H9 (cell line): ENCODE measurements at regions not wholly inside any gene's neighbourhood (a gene's known extent, or its start where the extent isn't known, plus 50 kb on each side); places are given as distances from the start of the nearest gene placed in this dataset.

Experiments
- DNase-seq: peaks from one replicate; pipeline ENCODE4 v3.0.0-alpha.2; 2017
- H2AFZ ChIP-seq: one replicate; pipeline ENCODE4 v1.6.1; 2013; ENCODE audit warnings: mild to moderate bottlenecking, low read length, control low read depth, moderate library complexity
- H2AK5ac ChIP-seq: 2 replicates; pipeline ENCODE4 v1.6.1; 2013; ENCODE audit warnings: low read length, control low read depth, mixed read lengths; ENCODE audit not compliant: insufficient read length
- H2BK120ac ChIP-seq: one replicate; pipeline ENCODE4 v1.6.1; 2013; ENCODE audit warnings: low read depth, mild to moderate bottlenecking, low read length, control low read depth, inconsistent platforms; ENCODE audit not compliant: poor library complexity, severe bottlenecking
- H2BK12ac ChIP-seq: 2 replicates; pipeline ENCODE4 v1.6.1; 2013; ENCODE audit warnings: low read length, control low read depth, mixed read lengths, low read depth; ENCODE audit not compliant: insufficient read length
- H2BK15ac ChIP-seq: 2 replicates; pipeline ENCODE4 v1.6.1; 2013; ENCODE audit warnings: low read depth, low read length, control low read depth
- H2BK20ac ChIP-seq: one replicate; pipeline ENCODE4 v1.6.1; 2013; ENCODE audit warnings: low read depth, mild to moderate bottlenecking, low read length, control low read depth, inconsistent platforms; ENCODE audit not compliant: poor library complexity, severe bottlenecking
- H2BK5ac ChIP-seq: 2 replicates; pipeline ENCODE4 v1.6.1; 2013; ENCODE audit warnings: low read length, control low read depth, mixed read lengths; ENCODE audit not compliant: insufficient read length
- H3K14ac ChIP-seq: 2 replicates; pipeline ENCODE4 v1.6.1; 2013; ENCODE audit warnings: low read length, control low read depth; ENCODE audit not compliant: insufficient read depth
- H3K18ac ChIP-seq: 2 replicates; pipeline ENCODE4 v1.6.1; 2013; ENCODE audit warnings: low read depth, mild to moderate bottlenecking, mixed read lengths, low read length, control low read depth; ENCODE audit not compliant: insufficient read length
- H3K23ac ChIP-seq: 2 replicates; pipeline ENCODE4 v1.6.1; 2013; ENCODE audit warnings: low read length, control low read depth, mixed read lengths, low read depth; ENCODE audit not compliant: insufficient read length
- H3K23me2 ChIP-seq: 2 replicates; pipeline ENCODE4 v1.6.1; 2013; ENCODE audit warnings: low read depth, mild to moderate bottlenecking, mixed read lengths, low read length, control low read depth; ENCODE audit not compliant: insufficient read length, poor library complexity, severe bottlenecking
- H3K27ac ChIP-seq: 2 replicates; pipeline ENCODE4 v1.5.1; 2013; ENCODE audit warnings: low read length, control low read depth, mixed read lengths, low read depth; ENCODE audit not compliant: insufficient read length
- H3K27me3 ChIP-seq: 2 replicates; pipeline ENCODE4 v1.6.1; 2013; ENCODE audit warnings: low read length, control low read depth, inconsistent platforms; ENCODE audit not compliant: insufficient read depth
- H3K4ac ChIP-seq: 2 replicates; pipeline ENCODE4 v1.6.1; 2013; ENCODE audit warnings: low read depth, mild to moderate bottlenecking, control low read depth, inconsistent platforms, low read length, moderate library complexity
- H3K4me1 ChIP-seq: 2 replicates; pipeline ENCODE4 v1.6.1; 2013; ENCODE audit warnings: low read length, control low read depth, inconsistent platforms; ENCODE audit not compliant: insufficient read depth
- H3K4me2 ChIP-seq: 2 replicates; pipeline ENCODE4 v1.6.1; 2013; ENCODE audit warnings: low read length, control low read depth, mixed read lengths; ENCODE audit not compliant: insufficient read length, insufficient read depth
- H3K56ac ChIP-seq: 2 replicates; pipeline ENCODE4 v1.6.1; 2013; ENCODE audit warnings: low read depth, mild to moderate bottlenecking, mixed read lengths, low read length, control low read depth; ENCODE audit not compliant: insufficient read length
- H3K79me1 ChIP-seq: 2 replicates; pipeline ENCODE4 v1.6.1; 2013; ENCODE audit warnings: low read depth, mild to moderate bottlenecking, moderate library complexity, low read length, control low read depth, inconsistent platforms; ENCODE audit not compliant: insufficient read depth, poor library complexity, severe bottlenecking
- H3K79me2 ChIP-seq: 2 replicates; pipeline ENCODE4 v1.6.1; 2013; ENCODE audit warnings: low read length, control low read depth, inconsistent platforms; ENCODE audit not compliant: insufficient read depth
- H3K9ac ChIP-seq: 2 replicates; pipeline ENCODE4 v1.6.1; 2013; ENCODE audit warnings: low read length, control low read depth, mixed read lengths; ENCODE audit not compliant: insufficient read length; ENCODE audit errors: extremely low read depth
- H3K9me3 ChIP-seq: one replicate; pipeline ENCODE4 v1.6.1; 2013; ENCODE audit warnings: low read depth, low read length, inconsistent platforms; ENCODE audit not compliant: control insufficient read depth
- H3T11ph ChIP-seq: one replicate; pipeline ENCODE4 v1.6.1; 2013; ENCODE audit warnings: mild to moderate bottlenecking, low read length, control low read depth, inconsistent platforms
- H4K20me1 ChIP-seq: one replicate; pipeline ENCODE4 v1.6.1; 2013; ENCODE audit not compliant: control insufficient read depth, insufficient read length, insufficient read depth
- H4K5ac ChIP-seq: 2 replicates; pipeline ENCODE4 v1.6.1; 2013; ENCODE audit warnings: low read depth, mild to moderate bottlenecking, mixed read lengths, low read length, control low read depth; ENCODE audit not compliant: insufficient read length
- H4K8ac ChIP-seq: replicated peaks from 2 replicates; pipeline ENCODE4 v1.6.1; 2013; ENCODE audit warnings: low read length, control low read depth, mixed read lengths, low read depth; ENCODE audit not compliant: insufficient read length
- H4K91ac ChIP-seq: 2 replicates; pipeline ENCODE4 v1.6.1; 2013; ENCODE audit warnings: low read depth, mild to moderate bottlenecking, moderate library complexity, mixed read lengths, low read length, control low read depth; ENCODE audit not compliant: insufficient read length
- H3K27ac Mint-ChIP-seq, 3 experiments: 2 replicates in 2 of 3; 3 replicates in 1 of 3; pipeline ENCODE4 v1.8.0; 2020 to 2021; ENCODE audit warnings: mixed read lengths in 3 of 3, mild to moderate bottlenecking in 1 of 3, moderate library complexity in 1 of 3
- H3K27me3 Mint-ChIP-seq: 2 replicates; pipeline ENCODE4 v1.8.0; 2021; ENCODE audit warnings: low read depth, mild to moderate bottlenecking, moderate library complexity, mixed read lengths
- H3K36me3 Mint-ChIP-seq, 3 experiments: 2 replicates in 2 of 3; 3 replicates in 1 of 3; pipeline ENCODE4 v1.8.0; 2020 to 2021; ENCODE audit warnings: low read depth in 3 of 3, mixed read lengths in 3 of 3; ENCODE audit not compliant: insufficient read depth in 1 of 3
- H3K4me1 Mint-ChIP-seq, 2 experiments: 2 replicates each; pipeline ENCODE4 v1.8.0; 2020; ENCODE audit warnings: mixed read lengths in 2 of 2
- H3K4me3 Mint-ChIP-seq, 2 experiments: 2 replicates in 1 of 2; 3 replicates in 1 of 2; pipeline ENCODE4 v1.8.0; 2020 to 2021; ENCODE audit warnings: mild to moderate bottlenecking in 2 of 2, mixed read lengths in 2 of 2, moderate library complexity in 1 of 2
- H3K9me3 Mint-ChIP-seq, 2 experiments: 2 replicates in 1 of 2; 3 replicates in 1 of 2; pipeline ENCODE4 v1.8.0; 2020; ENCODE audit warnings: mild to moderate bottlenecking in 2 of 2, mixed read lengths in 2 of 2, moderate library complexity in 1 of 2
- WGBS: extraction: QIAGEN DNeasy Blood & Tissue Kit; methylation state at CpG from one replicate; pipeline ENCODE4 v1.1.7; 2013; ENCODE audit warnings: missing lambda C conversion rate, low lambda C conversion rate, mixed read lengths; ENCODE audit not compliant: insufficient read length; ENCODE audit errors: extremely low coverage; 5-methylcytosine and 5-hydroxymethylcytosine counted together
- TF ChIP-seq, protein P1 (sequence below): fragments of 200-600 bp; sonication (generic); conservative IDR thresholded peaks from 3 replicates; pipeline ENCODE4 v1.8.0; 2021; ENCODE audit warnings: antibody characterized with exemption, mild to moderate bottlenecking

DNA sequence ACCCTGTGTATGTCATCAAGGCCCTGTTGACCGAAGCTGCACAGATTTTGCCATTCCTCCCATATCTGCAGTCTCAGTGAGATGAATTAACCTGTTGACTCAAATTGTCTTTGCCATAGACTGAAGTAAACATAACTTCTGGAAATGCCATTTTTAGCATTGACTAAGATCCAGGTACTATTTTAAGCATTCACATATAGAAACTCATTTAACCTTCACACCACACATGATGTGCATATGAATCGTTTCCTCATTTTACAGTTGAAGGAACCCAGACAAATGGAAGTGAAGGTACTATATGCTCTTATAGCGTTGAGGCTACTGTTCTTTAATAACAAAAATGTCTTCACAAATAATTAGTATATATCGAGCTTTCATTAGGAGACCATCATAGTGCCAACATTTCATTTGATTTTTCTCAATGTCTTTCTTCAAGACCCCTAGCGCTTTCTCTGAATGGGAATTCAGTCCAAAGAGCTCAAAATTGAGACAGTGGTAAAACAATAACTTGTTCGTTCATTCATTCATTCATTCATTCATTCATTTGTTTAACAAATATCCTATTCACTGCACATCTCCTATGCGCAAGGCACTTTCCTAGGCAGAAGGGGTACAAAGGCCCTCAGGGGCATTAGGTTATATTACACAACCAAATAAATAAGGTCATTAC, 444.7 kb downstream of the ADGRL2 start:
- Histone ChIP-seq H2AFZ (no peak overlapping the region), H3K27me3 (no peaks in the 10 kb centered on the region), H3K23ac (no peak overlapping the region), H2AK5ac (no peak overlapping the region), H4K20me1 (no peaks in the 10 kb centered on the region), H3K9ac (no peak overlapping the region), H3K4me1 (no peaks in the 10 kb centered on the region), H3K9me3 (no peaks in the 10 kb centered on the region), H3K4ac (no peak overlapping the region), H2BK5ac (no peak overlapping the region), H4K5ac (no peak overlapping the region), H3K4me2 (no peak overlapping the region), H3K79me2 (no peaks in the 10 kb centered on the region), H3K79me1 (no peaks in the 10 kb centered on the region), H2BK20ac (no peak overlapping the region), H2BK15ac (no peak overlapping the region), H3K23me2 (no peaks in the 10 kb centered on the region), H3K27ac (no peak overlapping the region), H3K14ac (no peak overlapping the region), H4K8ac (no peak overlapping the region), H3T11ph (no peak overlapping the region), H3K18ac (no peak overlapping the region), H2BK120ac (no peak overlapping the region), H2BK12ac (no peak overlapping the region), H4K91ac (no peak overlapping the region), H3K56ac (no peak overlapping the region)
- WGBS = no CpG with 5 or more reads among the region's 7 CpGs
- TF ChIP-seq, protein P1, sequence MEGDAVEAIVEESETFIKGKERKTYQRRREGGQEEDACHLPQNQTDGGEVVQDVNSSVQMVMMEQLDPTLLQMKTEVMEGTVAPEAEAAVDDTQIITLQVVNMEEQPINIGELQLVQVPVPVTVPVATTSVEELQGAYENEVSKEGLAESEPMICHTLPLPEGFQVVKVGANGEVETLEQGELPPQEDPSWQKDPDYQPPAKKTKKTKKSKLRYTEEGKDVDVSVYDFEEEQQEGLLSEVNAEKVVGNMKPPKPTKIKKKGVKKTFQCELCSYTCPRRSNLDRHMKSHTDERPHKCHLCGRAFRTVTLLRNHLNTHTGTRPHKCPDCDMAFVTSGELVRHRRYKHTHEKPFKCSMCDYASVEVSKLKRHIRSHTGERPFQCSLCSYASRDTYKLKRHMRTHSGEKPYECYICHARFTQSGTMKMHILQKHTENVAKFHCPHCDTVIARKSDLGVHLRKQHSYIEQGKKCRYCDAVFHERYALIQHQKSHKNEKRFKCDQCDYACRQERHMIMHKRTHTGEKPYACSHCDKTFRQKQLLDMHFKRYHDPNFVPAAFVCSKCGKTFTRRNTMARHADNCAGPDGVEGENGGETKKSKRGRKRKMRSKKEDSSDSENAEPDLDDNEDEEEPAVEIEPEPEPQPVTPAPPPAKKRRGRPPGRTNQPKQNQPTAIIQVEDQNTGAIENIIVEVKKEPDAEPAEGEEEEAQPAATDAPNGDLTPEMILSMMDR = no peak
- H3K27ac Mint-ChIP-seq = no peak overlapping the region
- DNase-seq = no peak
- peaks cover 8 to 13% of the 10 kb centered on the region in 2 experiments for H3K9me3 Mint-ChIP-seq
- peaks cover 3 to 18% (median 4%) of the 10 kb centered on the region in 3 experiments; a peak in 5 of 7 replicates for H3K36me3 Mint-ChIP-seq
- H3K4me3 Mint-ChIP-seq = no peak overlapping the region
- peaks cover 2 to 3% of the 10 kb centered on the region in 2 experiments; a peak in 2 of 4 replicates for H3K4me1 Mint-ChIP-seq
- H3K27me3 Mint-ChIP-seq = no peaks in the 10 kb centered on the region
